K562 (cell line): ENCODE measurements at regions not wholly inside any gene's neighbourhood (a gene's known extent, or its start where the extent isn't known, plus 50 kb on each side); places are given as distances from the start of the nearest gene placed in this dataset.

Experiments used
- ATAC-seq: fragments of 200-7000 bp; cut with Tn5 transposase; 3 replicates; pipeline ENCODE4 v1.9.1; 2020; ENCODE audit warnings: moderate library complexity
- BruUV-seq: library from RNA; stranded (reverse); fragments of 400-500 nt; replicated peaks from 2 replicates; lab custom pipeline; 2021; lab: Mats Ljungman, UMichigan
- CTCF ChIA-PET: fragments of 300-600 bp; formaldehyde crosslinking; extraction: SDS; loops from one replicate; lab custom pipeline; 2021; ENCODE audit warnings: low intra/inter-chr PET ratio; lab: Yijun Ruan, JAX
- POLR2A ChIA-PET: fragments of 300-600, 350-650 bp; sonication (Branson Sonifier 250); formaldehyde crosslinking; extraction: SDS; loops from one replicate; lab custom pipeline; 2021; ENCODE audit warnings: antibody characterized with exemption, inconsistent platforms; lab: Yijun Ruan, JAX
- DNase-seq, 4 experiments: peaks; one replicate each; pipeline versions ENCODE4 v3.0.0 to v3.0.0-alpha.2; 2011 to 2018; ENCODE audit warnings: low spot score in 3 of 4, mixed read lengths in 3 of 4; ENCODE audit errors: extremely low read depth in 1 of 4
- FAIRE-seq: peaks from 2 replicates; lab custom pipeline; 2011; peaks lifted over from hg19 to GRCh38; lab: Jason Lieb, UNC
- H2AFZ ChIP-seq: 2 replicates; pipeline ENCODE4 v1.6.0; 2011; ENCODE audit warnings: low read depth, low read length, control low read depth, inconsistent platforms
- H3K27ac ChIP-seq: fragments of 200-600 bp; 3 replicates; pipeline ENCODE4 v1.8.0; 2011; ENCODE audit warnings: low read depth, mild to moderate bottlenecking, control low read depth, inconsistent platforms, low read length, moderate library complexity, mixed read lengths; ENCODE audit errors: extremely low read depth
- H3K27me3 ChIP-seq, 2 experiments: fragments of 300-600 bp in 1 of 2; 2 replicates in 1 of 2; 3 replicates in 1 of 2; pipeline versions ENCODE4 v1.6.0 to v1.8.0; 2011; ENCODE audit warnings: inconsistent platforms in 2 of 2, low read length in 2 of 2, mild to moderate bottlenecking in 1 of 2, mixed read lengths in 1 of 2, moderate library complexity in 1 of 2; ENCODE audit not compliant: control insufficient read depth in 2 of 2, insufficient read depth in 2 of 2
- H3K36me3 ChIP-seq: fragments of 300-600 bp; 3 replicates; pipeline ENCODE4 v1.8.0; 2011; ENCODE audit warnings: mild to moderate bottlenecking, low read length, inconsistent platforms; ENCODE audit not compliant: control insufficient read depth, insufficient read depth
- H3K4me1 ChIP-seq, 2 experiments: fragments of 200-600 bp in 1 of 2; replicated peaks in 1 of 2; 2 replicates in 1 of 2; 3 replicates in 1 of 2; pipeline versions ENCODE4 v1.5.1 to v1.8.0; 2011; ENCODE audit warnings: inconsistent platforms in 2 of 2, low read length in 2 of 2, mild to moderate bottlenecking in 1 of 2, mixed read lengths in 1 of 2, moderate library complexity in 1 of 2; ENCODE audit not compliant: control insufficient read depth in 2 of 2, insufficient read depth in 2 of 2
- H3K4me2 ChIP-seq: 2 replicates; pipeline ENCODE4 v1.6.1; 2011; ENCODE audit warnings: low read length, control low read depth, inconsistent platforms, mixed read lengths; ENCODE audit not compliant: insufficient read depth
- H3K4me3 ChIP-seq: fragments of 200-600 bp; sonication (generic), shearing (Covaris generic); 2 replicates; pipeline ENCODE4 v1.5.1; 2016; ENCODE audit warnings: control low read depth, inconsistent platforms
- H3K79me2 ChIP-seq: fragments of 200-600 bp; 3 replicates; pipeline ENCODE4 v1.8.0; 2011; ENCODE audit warnings: low read length, inconsistent platforms; ENCODE audit not compliant: control insufficient read depth, insufficient read depth
- H3K9ac ChIP-seq, 2 experiments: 2 replicates each; pipeline versions ENCODE4 v1.6.0 to v1.6.1; 2011; ENCODE audit warnings: low read depth in 2 of 2, low read length in 2 of 2, control low read depth in 1 of 2, inconsistent platforms in 1 of 2, mild to moderate bottlenecking in 1 of 2, mixed read lengths in 1 of 2; ENCODE audit not compliant: insufficient read depth in 1 of 2
- H3K9me1 ChIP-seq: one replicate; pipeline ENCODE4 v1.6.0; 2011; ENCODE audit warnings: inconsistent platforms, mild to moderate bottlenecking, low read length, moderate library complexity; ENCODE audit not compliant: control insufficient read depth, insufficient read depth
- H3K9me3 ChIP-seq: replicated peaks from 2 replicates; pipeline ENCODE4 v1.5.1; 2011; ENCODE audit warnings: low read depth, low read length, inconsistent platforms; ENCODE audit not compliant: control insufficient read depth, insufficient read depth
- H4K20me1 ChIP-seq: replicated peaks from 2 replicates; pipeline ENCODE4 v1.6.1; 2011; ENCODE audit warnings: low read length, inconsistent platforms, mixed read lengths; ENCODE audit not compliant: control insufficient read depth, insufficient read depth
- CBFB ChIP-seq: sonication (generic); formaldehyde crosslinking; IDR thresholded peaks from 2 replicates; pipeline ENCODE4 v1.4.0; 2020; ENCODE audit warnings: mild to moderate bottlenecking, missing genetic modification reagents
- DNMT1 ChIP-seq: fragments of 450-650 bp; IDR thresholded peaks from 2 replicates; pipeline ENCODE4 v1.6.1; 2016; ENCODE audit warnings: antibody characterized with exemption, mild to moderate bottlenecking
- E2F3 ChIP-seq: fragments of 250-450 bp; sonication (Bioruptor Pico); IDR thresholded peaks from 2 replicates; pipeline ENCODE4 v1.4.0; 2020; ENCODE audit warnings: mild to moderate bottlenecking
- E4F1 ChIP-seq: fragments of 250-450 bp; sonication (Bioruptor Pico); IDR thresholded peaks from 2 replicates; pipeline ENCODE4 v1.5.0; 2021; ENCODE audit warnings: mild to moderate bottlenecking, borderline replicate concordance
- FOXJ3 ChIP-seq: sonication (generic); formaldehyde crosslinking; IDR thresholded peaks from 2 replicates; pipeline ENCODE4 v1.4.0; 2020; ENCODE audit warnings: mild to moderate bottlenecking, missing genetic modification reagents
- KAT7 ChIP-seq: sonication (generic); formaldehyde crosslinking; IDR thresholded peaks from 2 replicates; pipeline ENCODE4 v1.8.0; 2022; ENCODE audit warnings: missing genetic modification reagents, mild to moderate bottlenecking, borderline replicate concordance
- KDM2B ChIP-seq: fragments of 250-450 bp; sonication (Bioruptor Pico); IDR thresholded peaks from 2 replicates; pipeline ENCODE4 v1.8.0; 2021; ENCODE audit warnings: mild to moderate bottlenecking, moderate library complexity
- LEF1 ChIP-seq: fragments of 450-650 bp; IDR thresholded peaks from 2 replicates; pipeline ENCODE4 v1.6.1; 2016; ENCODE audit warnings: mild to moderate bottlenecking
- MCM5 ChIP-seq: fragments of 450-650 bp; IDR thresholded peaks from 2 replicates; pipeline ENCODE4 v1.6.1; 2016; ENCODE audit warnings: low read depth
- SETDB1 ChIP-seq: IDR thresholded peaks from one replicate; pipeline ENCODE4 v1.6.1; 2012; ENCODE audit warnings: low read length, control low read depth, inconsistent platforms
- TCF3 ChIP-seq: sonication (generic); formaldehyde crosslinking; IDR thresholded peaks from 2 replicates; pipeline ENCODE4 v1.4.0; 2020; ENCODE audit warnings: mild to moderate bottlenecking, missing genetic modification reagents
- ZNF3 ChIP-seq: fragments of 250-450 bp; sonication (Bioruptor Pico); IDR thresholded peaks from 2 replicates; pipeline ENCODE4 v1.5.0; 2021; ENCODE audit warnings: mild to moderate bottlenecking, moderate library complexity
- ZZZ3 ChIP-seq: fragments of 450-650 bp; IDR thresholded peaks from 2 replicates; pipeline ENCODE4 v1.6.1; 2016; ENCODE audit warnings: antibody characterized with exemption, mild to moderate bottlenecking, moderate library complexity
- WGBS: fragments of 100-300 bp; shearing (Covaris generic); methylation state at CpG from one replicate; pipeline ENCODE4 v1.1.6; 2016; ENCODE audit warnings: low coverage, mixed read lengths; ENCODE audit not compliant: insufficient coverage; ENCODE audit errors: missing lambda C conversion rate; 5-methylcytosine and 5-hydroxymethylcytosine counted together
- in situ Hi-C: fragments of 300-500 bp; cut with MboI; formaldehyde crosslinking; loops from 4 replicates; pipeline ENCODE4 v1.15.0; 2018; ENCODE audit warnings: inconsistent platforms, mixed read lengths
- intact Hi-C: fragments of 100-400 bp; cut with micrococcal nuclease; formaldehyde crosslinking; loops from 2 replicates; pipeline ENCODE4 v1.14.2; 2022

GRCh38 chr2:15760232-15760910 lies 168.7 kb downstream of the DDX1 start (continued):
- TF ChIP-seq E4F1 = no peak

DNA sequence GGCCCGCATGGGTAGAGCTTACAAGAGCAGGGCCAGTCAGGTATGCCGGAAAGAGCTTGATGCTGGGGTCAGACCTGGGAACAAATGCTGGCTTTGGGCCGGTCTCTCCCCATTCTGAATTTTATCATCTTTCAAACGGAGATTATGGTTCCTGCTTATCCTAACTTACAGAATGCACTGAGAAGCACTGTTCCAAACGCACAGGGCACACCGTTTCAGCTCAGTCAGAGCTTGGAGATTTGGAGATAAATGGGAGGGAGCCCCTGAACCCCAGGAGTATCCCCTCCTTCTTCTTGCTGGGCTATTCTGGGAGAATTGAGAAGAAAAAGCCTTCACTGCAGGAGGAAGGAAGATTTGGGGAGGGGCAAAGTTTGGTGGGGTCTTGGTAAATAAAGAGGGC lies 169.4 kb downstream of the DDX1 start:
- BruUV-seq = no TSS peak
- Histone ChIP-seq H2AFZ (no peak overlapping the region), H3K36me3 (no peaks in the 10 kb centered on the region), H3K27ac (no peak overlapping the region), H3K4me1 (peaks cover 0 to 2% of the 10 kb centered on the region in 2 experiments; a peak in 1 of 5 replicates), H3K27me3 (peaks cover 4 to 45% of the 10 kb centered on the region in 2 experiments; a peak in 4 of 5 replicates), H3K9ac (no peak overlapping the region), H3K9me3 (no peaks in the 10 kb centered on the region), H3K4me3 (no peak overlapping the region), H3K79me2 (no peaks in the 10 kb centered on the region), H3K9me1 (no peaks in the 10 kb centered on the region), H3K4me2 (no peak overlapping the region), H4K20me1 (no peaks in the 10 kb centered on the region; the same call in 1 of the 2 replicates)
- intact Hi-C loops (no loop called here), in situ Hi-C loops (no loop called here)
- no peak for FAIRE-seq
- ATAC-seq = no peak
- TF ChIP-seq CBFB (CRISPR knock-in tag) = no peak
- no peak for TF ChIP-seq E2F3 (CRISPR knock-in tag)
- no peak for TF ChIP-seq LEF1
- TF ChIP-seq KDM2B (CRISPR knock-in tag) = no peak
- no peak for TF ChIP-seq TCF3 (CRISPR knock-in tag)
- TF ChIP-seq MCM5 = no peak
- TF ChIP-seq DNMT1 = no peak
- no peak for TF ChIP-seq KAT7 (CRISPR knock-in tag)
- no peak for TF ChIP-seq FOXJ3 (CRISPR knock-in tag)
- TF ChIP-seq ZZZ3 = no peak
- TF ChIP-seq SETDB1 = no peak
- TF ChIP-seq ZNF3 (CRISPR knock-in tag) = no peak
- 0% methylated on average over 6 of the region's 6 CpGs for WGBS
- DNase-seq = no peak
- ChIA-PET POLR2A (no interaction called here), CTCF (interaction anchor here (0.6 kb wide), 1 partner anchor 1140 kb away, joined by 3 read pairs; no protein-coding TSS in a partner anchor)
